ENCODE measurements at regions not wholly inside any gene's neighbourhood (a gene's known extent, or its start where the extent isn't known, plus 50 kb on each side); places are given as distances from the start of the nearest gene placed in this dataset.

- DNase-seq (no peak), ATAC-seq (ENCODE audit: low read depth) (no peak)
- no peaks in the 10 kb centered on the region for H3K27me3 ChIP-seq (ENCODE audit: control insufficient read depth, insufficient read depth, low read length)
- H4K8ac ChIP-seq (ENCODE audit: low read depth in 2 of 2, low read length in 2 of 2), result no peak overlapping the region
- no peak overlapping the region for H3K4me2 ChIP-seq (ENCODE audit: low read depth, low read length)
- H4K91ac ChIP-seq (ENCODE audit: insufficient read depth, low read depth, low read length), result no peak overlapping the region
- no peak overlapping the region for H3K4ac ChIP-seq (ENCODE audit: low read depth, low read length)
- intact Hi-C loops (cut with micrococcal nuclease) (no loop called here), in situ Hi-C loops (cut with MboI; ENCODE audit: low sequenced_read_pairs) (no loop called here), dilution Hi-C loops (cut with HindIII; ENCODE audit: low sequenced_read_pairs, unreplicated experiment) (no loop called here)
- H3K56ac ChIP-seq (ENCODE audit: extremely low read depth, insufficient read depth, low read length), result no peak overlapping the region
- H3K79me1 ChIP-seq (ENCODE audit: low read depth in 1 of 2, low read length in 2 of 2), result no peaks in the 10 kb centered on the region
- CTCF ChIA-PET, result no interaction called here
- BruUV-seq (replicated peaks), result no TSS peak
- no peak overlapping the region for H2BK5ac ChIP-seq (ENCODE audit: low read depth, low read length, poor library complexity, severe bottlenecking)
- no peak overlapping the region for H3K23ac ChIP-seq (ENCODE audit: low read depth, low read length)
- H3K18ac ChIP-seq (ENCODE audit: low read depth, low read length), result no peak overlapping the region
- TF ChIP-seq MAZ (IDR thresholded peaks at IDR 0.05; ENCODE audit: borderline replicate concordance, low read depth, low read length) (no peak), CTCF (conservative IDR thresholded peaks at IDR 0.05; ENCODE audit: low read depth, low read length) (no peak), FOS (IDR thresholded peaks at IDR 0.05; ENCODE audit: low read depth, low read length) (no peak), RCOR1 (IDR thresholded peaks at IDR 0.05; ENCODE audit: insufficient replicate concordance, low read length) (no peak), USF2 (IDR thresholded peaks at IDR 0.05; ENCODE audit: low read depth, low read length) (no peak), RAD21 (IDR thresholded peaks at IDR 0.05; ENCODE audit: low read length) (no peak), MAFK (IDR thresholded peaks at IDR 0.05; ENCODE audit: low read depth, low read length) (no peak), POLR2A (IDR thresholded peaks at IDR 0.05; ENCODE audit: low read depth, low read length) (no peak), CHD1 (IDR thresholded peaks at IDR 0.05; ENCODE audit: low read depth, low read length) (no peak), NFE2L2 (IDR thresholded peaks at IDR 0.05; ENCODE audit: low read depth, low read length) (no peak), SMC3 (IDR thresholded peaks at IDR 0.05; ENCODE audit: low read depth, low read length) (no peak), BHLHE40 (IDR thresholded peaks at IDR 0.05; ENCODE audit: low read depth, low read length) (no peak), MXI1 (IDR thresholded peaks at IDR 0.05; ENCODE audit: borderline replicate concordance, low read depth, low read length) (no peak), RFX5 (IDR thresholded peaks at IDR 0.05; ENCODE audit: low read depth, low read length) (no peak), CEBPB (IDR thresholded peaks at IDR 0.05; ENCODE audit: low read depth, low read length) (no peak), ELK1 (IDR thresholded peaks at IDR 0.05; ENCODE audit: borderline replicate concordance, low read depth, low read length) (no peak)
- H3K9me3 ChIP-seq (ENCODE audit: control insufficient read depth, insufficient read depth, low read length), result no peaks in the 10 kb centered on the region; the same call in 1 of the 2 replicates
- no peak overlapping the region for H4K5ac ChIP-seq (ENCODE audit: low read depth, low read length)
- H3K4me3 ChIP-seq (ENCODE audit: insufficient read depth, low read depth, low read length), result no peak overlapping the region
- H2BK20ac ChIP-seq (ENCODE audit: low read depth, low read length), result no peak overlapping the region
- H3K9me1 ChIP-seq (ENCODE audit: insufficient read depth, low read length), result no peaks in the 10 kb centered on the region
- H3K4me1 ChIP-seq (ENCODE audit: control insufficient read depth, insufficient read depth, low read length), result no peaks in the 10 kb centered on the region
- H2AK9ac ChIP-seq (replicated peaks; ENCODE audit: low read depth, low read length, poor library complexity), result no peak overlapping the region
- no peak overlapping the region for H3K9ac ChIP-seq (ENCODE audit: low read depth, low read length)
- H4K20me1 ChIP-seq (ENCODE audit: insufficient read depth, low read length), result no peaks in the 10 kb centered on the region
- H2AFZ ChIP-seq (replicated peaks; ENCODE audit: low read length, poor library complexity), result no peak overlapping the region
- no peak overlapping the region for H3K14ac ChIP-seq (replicated peaks; ENCODE audit: low read depth, low read length)
- H2BK120ac ChIP-seq (ENCODE audit: low read depth, low read length), result no peak overlapping the region
- WGBS, 2 experiments (ENCODE audit: extremely low coverage in 2 of 2, insufficient read length in 1 of 2), result no CpG with 5 or more reads among the region's 1 CpG
- H3K27ac ChIP-seq (ENCODE audit: insufficient read depth, low read length), result no peak overlapping the region
- H3K36me3 ChIP-seq (ENCODE audit: control insufficient read depth, insufficient read depth, low read length), result no peaks in the 10 kb centered on the region
- H2AK5ac ChIP-seq (ENCODE audit: low read depth, low read length), result no peak overlapping the region
- H2BK15ac ChIP-seq (ENCODE audit: low read depth, low read length), result no peak overlapping the region
- POLR2A ChIA-PET (ENCODE audit: unreplicated experiment), result no interaction called here
These were observed 160.6 kb upstream of the CDH20 start for GRCh38 chr18:61172624-61173023.

Data from IMR-90 (cell line).